Smooth muscle cell (in vitro differentiated cells): ENCODE measurements at regions not wholly inside any gene's neighbourhood (a gene's known extent, or its start where the extent isn't known, plus 50 kb on each side); places are given as distances from the start of the nearest gene placed in this dataset.

Experiments used
- DNase-seq: peaks from one replicate; lab custom pipeline; 2025; ENCODE audit not compliant: unreplicated experiment; lab: John Stamatoyannopoulos, UW
- H2AFZ ChIP-seq: fragments of 200-600 bp; sonication (generic); 2 replicates; pipeline ENCODE4 v1.6.0; 2016; ENCODE audit warnings: antibody characterized with exemption, low read depth, mild to moderate bottlenecking
- H3F3A ChIP-seq: fragments of 200-600 bp; sonication (generic); 2 replicates; pipeline ENCODE4 v1.6.0; 2017; ENCODE audit warnings: antibody characterized with exemption, low read depth
- H3K27ac ChIP-seq: fragments of 200-600 bp; sonication (generic); 2 replicates; pipeline ENCODE4 v1.5.1; 2016; ENCODE audit warnings: low read depth, mild to moderate bottlenecking
- H3K27me3 ChIP-seq: fragments of 200-600 bp; sonication (generic); 2 replicates; pipeline ENCODE4 v1.6.1; 2016; ENCODE audit warnings: low read depth, mild to moderate bottlenecking
- H3K36me3 ChIP-seq: fragments of 200-600 bp; sonication (generic); 2 replicates; pipeline ENCODE4 v1.5.1; 2016; ENCODE audit warnings: low read depth
- H3K4me1 ChIP-seq: fragments of 200-600 bp; sonication (generic); 2 replicates; pipeline ENCODE4 v1.5.1; 2016; ENCODE audit warnings: low read depth
- H3K4me2 ChIP-seq: fragments of 200-600 bp; sonication (generic); 2 replicates; pipeline ENCODE4 v1.6.0; 2016; ENCODE audit warnings: mild to moderate bottlenecking
- H3K4me3 ChIP-seq: fragments of 200-600 bp; sonication (generic); 2 replicates; pipeline ENCODE4 v1.5.1; 2016; ENCODE audit warnings: mild to moderate bottlenecking
- H3K79me2 ChIP-seq: fragments of 200-600 bp; sonication (generic); 2 replicates; pipeline ENCODE4 v1.6.0; 2016; ENCODE audit warnings: low read depth, mild to moderate bottlenecking
- H3K9ac ChIP-seq: fragments of 200-600 bp; sonication (generic); 2 replicates; pipeline ENCODE4 v1.6.0; 2016; ENCODE audit warnings: low read depth
- H3K9me3 ChIP-seq: fragments of 200-600 bp; sonication (generic); replicated peaks from 2 replicates; pipeline ENCODE4 v1.5.1; 2016; ENCODE audit warnings: low read depth
- H4K20me1 ChIP-seq: fragments of 200-600 bp; sonication (generic); 2 replicates; pipeline ENCODE4 v1.6.0; 2016; ENCODE audit warnings: low read depth
- WGBS: methylation state at CpG from one replicate; pipeline ENCODE4 v1.1.7; 2016; ENCODE audit warnings: low lambda C conversion rate; 5-methylcytosine and 5-hydroxymethylcytosine counted together
- TF ChIP-seq, protein P1 (sequence below): fragments of 200-600 bp; sonication (generic); IDR thresholded peaks from 2 replicates; pipeline ENCODE4 v1.5.1; 2017; ENCODE audit warnings: borderline replicate concordance, mild to moderate bottlenecking, antibody characterized with exemption; ENCODE audit not compliant: insufficient read depth, poor library complexity, severe bottlenecking

DNA sequence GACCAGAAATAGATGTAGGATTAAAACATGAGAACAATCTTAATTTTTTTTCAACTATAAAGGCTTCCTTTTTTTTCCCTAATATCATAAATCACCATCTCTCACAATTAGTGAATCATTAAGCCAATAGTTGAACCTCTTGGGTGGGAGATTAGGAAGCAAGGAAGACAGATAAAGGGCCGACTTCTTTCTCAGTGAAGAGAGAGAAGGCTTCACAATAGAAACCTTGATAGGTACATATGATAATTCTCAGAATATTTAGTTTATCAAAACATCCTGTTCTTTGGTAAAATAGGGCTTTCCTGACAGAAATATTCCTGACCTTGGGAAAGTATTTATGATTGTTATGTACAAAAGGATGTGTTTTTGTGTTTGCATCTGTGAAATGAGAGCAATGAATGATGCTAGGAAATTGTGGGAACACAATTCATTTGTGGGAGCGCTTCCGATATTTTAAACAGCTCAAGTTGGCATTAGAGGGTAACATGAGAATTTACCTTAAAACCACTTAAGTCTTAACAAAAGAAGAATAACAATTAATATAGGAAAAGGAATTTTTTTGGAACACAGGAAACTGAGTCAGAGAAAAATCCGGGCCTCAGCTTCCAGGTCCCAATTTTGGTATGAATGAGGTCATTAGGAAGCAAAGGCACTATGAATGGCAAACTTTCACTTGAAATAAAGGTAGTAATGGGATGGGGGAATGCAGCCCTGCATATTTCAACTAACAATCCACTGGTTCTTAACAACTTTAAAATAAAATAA is 263.2 kb upstream of the TGFBR2 start:
- Histone ChIP-seq H3K79me2 (no peaks in the 10 kb centered on the region), H3K4me3 (no peak overlapping the region), H3K4me2 (peak overlapping the region; percentile 41), H3F3A (peaks cover 3% of the 10 kb centered on the region), H2AFZ (no peak overlapping the region), H4K20me1 (no peaks in the 10 kb centered on the region), H3K4me1 (peaks cover 32% of the 10 kb centered on the region), H3K36me3 (no peaks in the 10 kb centered on the region), H3K27ac (peak overlapping the region; percentile 91), H3K9ac (peak overlapping the region; percentile 50), H3K9me3 (no peaks in the 10 kb centered on the region), H3K27me3 (no peaks in the 10 kb centered on the region)
- TF ChIP-seq, protein P1, sequence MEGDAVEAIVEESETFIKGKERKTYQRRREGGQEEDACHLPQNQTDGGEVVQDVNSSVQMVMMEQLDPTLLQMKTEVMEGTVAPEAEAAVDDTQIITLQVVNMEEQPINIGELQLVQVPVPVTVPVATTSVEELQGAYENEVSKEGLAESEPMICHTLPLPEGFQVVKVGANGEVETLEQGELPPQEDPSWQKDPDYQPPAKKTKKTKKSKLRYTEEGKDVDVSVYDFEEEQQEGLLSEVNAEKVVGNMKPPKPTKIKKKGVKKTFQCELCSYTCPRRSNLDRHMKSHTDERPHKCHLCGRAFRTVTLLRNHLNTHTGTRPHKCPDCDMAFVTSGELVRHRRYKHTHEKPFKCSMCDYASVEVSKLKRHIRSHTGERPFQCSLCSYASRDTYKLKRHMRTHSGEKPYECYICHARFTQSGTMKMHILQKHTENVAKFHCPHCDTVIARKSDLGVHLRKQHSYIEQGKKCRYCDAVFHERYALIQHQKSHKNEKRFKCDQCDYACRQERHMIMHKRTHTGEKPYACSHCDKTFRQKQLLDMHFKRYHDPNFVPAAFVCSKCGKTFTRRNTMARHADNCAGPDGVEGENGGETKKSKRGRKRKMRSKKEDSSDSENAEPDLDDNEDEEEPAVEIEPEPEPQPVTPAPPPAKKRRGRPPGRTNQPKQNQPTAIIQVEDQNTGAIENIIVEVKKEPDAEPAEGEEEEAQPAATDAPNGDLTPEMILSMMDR = no peak
- DNase-seq = no peak
- 80% methylated on average over 4 of the region's 4 CpGs for WGBS

DNA sequence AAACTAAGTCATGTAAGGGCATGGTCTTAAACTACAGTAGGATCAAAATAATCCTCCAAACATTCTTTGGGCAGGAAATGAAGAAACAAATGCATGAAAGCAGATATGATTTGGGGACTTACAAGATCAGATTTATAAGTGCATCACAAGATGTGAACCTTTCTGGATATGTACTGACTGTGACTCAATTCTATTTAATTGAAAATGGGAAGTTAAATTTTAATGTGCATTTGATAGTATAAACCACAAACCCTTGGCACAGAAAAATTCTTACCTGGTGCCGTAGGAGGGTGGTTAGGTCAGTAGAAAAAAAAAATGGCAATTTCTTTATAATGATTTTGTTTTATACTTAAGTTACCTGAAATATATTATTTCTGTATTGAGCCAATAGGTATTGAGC is 262.5 kb upstream of the TGFBR2 start:
- no peak for DNase-seq
- Histone ChIP-seq H4K20me1 (no peaks in the 10 kb centered on the region), H3K79me2 (no peaks in the 10 kb centered on the region), H3K9me3 (no peaks in the 10 kb centered on the region), H3K9ac (no peak overlapping the region), H3K27me3 (no peaks in the 10 kb centered on the region), H3K36me3 (no peaks in the 10 kb centered on the region), H3K4me2 (no peak overlapping the region), H3K4me3 (no peak overlapping the region), H3F3A (peaks cover 3% of the 10 kb centered on the region), H2AFZ (no peak overlapping the region), H3K27ac (peak overlapping the region; percentile 91), H3K4me1 (peaks cover 36% of the 10 kb centered on the region)
- TF ChIP-seq, protein P1 = no peak
- WGBS = 97% methylated on average over 1 of the region's 1 CpG

DNA sequence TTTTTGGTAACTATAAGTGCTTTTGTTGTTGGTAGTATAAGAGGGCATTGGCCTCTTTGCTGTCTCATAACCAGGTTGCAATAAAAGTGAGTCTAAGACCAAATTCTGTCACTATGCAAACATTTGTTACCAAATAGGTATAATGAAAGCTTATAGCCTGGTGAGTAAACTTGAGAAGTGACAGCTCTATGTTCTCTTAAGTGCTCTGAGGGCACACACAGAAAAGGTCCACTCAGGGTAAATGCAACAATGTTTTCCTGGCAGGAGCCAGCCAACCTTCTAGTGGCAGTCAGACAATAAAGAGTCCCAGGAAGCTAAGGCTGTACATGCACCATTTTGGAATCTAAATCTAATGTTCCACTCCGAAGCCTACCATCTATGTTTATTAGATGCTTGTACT is 262.1 kb upstream of the TGFBR2 start:
- no peak for DNase-seq
- Histone ChIP-seq H3K4me3 (no peak overlapping the region), H3K36me3 (no peaks in the 10 kb centered on the region), H3K27ac (peak overlapping the region; percentile 91), H2AFZ (no peak overlapping the region), H3K79me2 (no peaks in the 10 kb centered on the region), H3F3A (peaks cover 3% of the 10 kb centered on the region), H3K9ac (no peak overlapping the region), H3K4me2 (no peak overlapping the region), H4K20me1 (no peaks in the 10 kb centered on the region), H3K4me1 (peaks cover 36% of the 10 kb centered on the region), H3K9me3 (no peaks in the 10 kb centered on the region), H3K27me3 (no peaks in the 10 kb centered on the region)
- TF ChIP-seq, protein P1 = no peak
- 97% methylated on average over 1 of the region's 1 CpG for WGBS

DNA sequence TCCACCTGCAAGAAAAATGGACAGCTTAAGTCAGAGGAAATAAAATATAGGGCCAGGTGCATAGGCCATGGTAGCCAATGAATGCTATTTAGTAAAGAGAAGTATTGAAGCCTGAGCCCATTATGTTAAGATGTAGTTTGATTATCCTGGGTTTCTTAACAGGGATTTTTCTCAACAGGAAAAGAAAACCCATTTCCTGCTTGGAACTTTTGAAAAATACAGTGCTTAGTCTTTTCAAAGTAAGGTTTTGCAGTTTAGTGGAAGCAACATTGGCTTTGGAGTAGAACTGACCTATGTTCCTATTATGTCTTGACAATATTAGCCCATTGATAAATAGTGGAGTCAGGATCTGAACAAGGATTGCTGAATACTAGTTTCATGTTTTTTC is 259.5 kb upstream of the TGFBR2 start:
- Histone ChIP-seq H3K27ac (peak overlapping the region; percentile 96), H2AFZ (no peak overlapping the region), H3K9me3 (no peaks in the 10 kb centered on the region), H3F3A (peaks cover 3% of the 10 kb centered on the region), H3K9ac (peak overlapping the region; percentile 58), H3K4me2 (peak overlapping the region; percentile 67), H3K79me2 (no peaks in the 10 kb centered on the region), H3K4me3 (no peak overlapping the region), H3K36me3 (no peaks in the 10 kb centered on the region), H4K20me1 (no peaks in the 10 kb centered on the region), H3K27me3 (no peaks in the 10 kb centered on the region), H3K4me1 (peaks cover 35% of the 10 kb centered on the region)
- no peak for DNase-seq
- TF ChIP-seq, protein P1 = no peak
